Nephron (organoid): ENCODE measurements at regions not wholly inside any gene's neighbourhood (a gene's known extent, or its start where the extent isn't known, plus 50 kb on each side); places are given as distances from the start of the nearest gene placed in this dataset.
"Not testable (repeated sequence)": the region's sequence is repeated elsewhere in the genome, so short reads cannot be mapped to it uniquely, and the experiment has no call there.

ENCODE experiments used
- H3K27ac Mint-ChIP-seq, 3 experiments: 2 replicates each; pipeline ENCODE4 v1.8.0; 2020; ENCODE audit warnings: mixed read lengths in 3 of 3, mild to moderate bottlenecking in 2 of 3, moderate library complexity in 1 of 3
- H3K27me3 Mint-ChIP-seq: 2 replicates; pipeline ENCODE4 v1.8.0; 2021; ENCODE audit warnings: low read depth, mild to moderate bottlenecking, moderate library complexity, mixed read lengths
- H3K36me3 Mint-ChIP-seq: 2 replicates; pipeline ENCODE4 v1.8.0; 2020; ENCODE audit warnings: low read depth, mixed read lengths
- H3K4me1 Mint-ChIP-seq: 2 replicates; pipeline ENCODE4 v1.8.0; 2020; ENCODE audit warnings: mixed read lengths
- H3K4me3 Mint-ChIP-seq, 3 experiments: 2 replicates each; pipeline ENCODE4 v1.8.0; 2020; ENCODE audit warnings: mild to moderate bottlenecking in 3 of 3, mixed read lengths in 3 of 3, moderate library complexity in 2 of 3
- H3K9me3 Mint-ChIP-seq: 2 replicates; pipeline ENCODE4 v1.8.0; 2020; ENCODE audit warnings: mixed read lengths
- TF ChIP-seq, protein P1 (sequence below), 3 experiments: fragments of 200-600 bp; sonication (generic); IDR thresholded peaks; one replicate each; pipeline ENCODE4 v1.5.0; 2021; ENCODE audit warnings: antibody characterized with exemption in 3 of 3; ENCODE audit not compliant: unreplicated experiment in 3 of 3

DNA sequence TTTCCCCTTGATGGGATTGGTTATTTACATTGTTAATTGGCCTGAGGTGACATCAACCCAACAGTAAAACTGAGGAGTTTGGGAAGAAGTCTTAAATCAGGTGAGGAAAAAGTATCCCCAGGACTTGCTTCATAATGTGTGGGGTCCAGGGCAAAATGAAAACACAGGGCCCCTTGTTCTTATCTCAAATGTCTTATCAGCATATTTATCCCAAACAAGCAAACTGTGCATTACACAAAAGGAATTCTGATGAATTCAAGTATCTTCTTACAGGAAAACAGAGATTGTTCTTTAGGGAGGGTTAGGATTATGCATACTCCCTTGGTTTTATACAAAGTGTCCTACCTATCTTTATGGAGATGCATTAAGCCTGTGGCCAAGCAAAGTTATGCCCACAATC, 178.4 kb downstream of the SPTSSA start:
- Mint-ChIP-seq H3K27me3 (peaks cover 3% of the 10 kb centered on the region), H3K4me3 (no peak overlapping the region), H3K27ac (no peak overlapping the region), H3K4me1 (no peaks in the 10 kb centered on the region), H3K9me3 (peaks cover 24% of the 10 kb centered on the region), H3K36me3 (no peaks in the 10 kb centered on the region)
- TF ChIP-seq, protein P1, sequence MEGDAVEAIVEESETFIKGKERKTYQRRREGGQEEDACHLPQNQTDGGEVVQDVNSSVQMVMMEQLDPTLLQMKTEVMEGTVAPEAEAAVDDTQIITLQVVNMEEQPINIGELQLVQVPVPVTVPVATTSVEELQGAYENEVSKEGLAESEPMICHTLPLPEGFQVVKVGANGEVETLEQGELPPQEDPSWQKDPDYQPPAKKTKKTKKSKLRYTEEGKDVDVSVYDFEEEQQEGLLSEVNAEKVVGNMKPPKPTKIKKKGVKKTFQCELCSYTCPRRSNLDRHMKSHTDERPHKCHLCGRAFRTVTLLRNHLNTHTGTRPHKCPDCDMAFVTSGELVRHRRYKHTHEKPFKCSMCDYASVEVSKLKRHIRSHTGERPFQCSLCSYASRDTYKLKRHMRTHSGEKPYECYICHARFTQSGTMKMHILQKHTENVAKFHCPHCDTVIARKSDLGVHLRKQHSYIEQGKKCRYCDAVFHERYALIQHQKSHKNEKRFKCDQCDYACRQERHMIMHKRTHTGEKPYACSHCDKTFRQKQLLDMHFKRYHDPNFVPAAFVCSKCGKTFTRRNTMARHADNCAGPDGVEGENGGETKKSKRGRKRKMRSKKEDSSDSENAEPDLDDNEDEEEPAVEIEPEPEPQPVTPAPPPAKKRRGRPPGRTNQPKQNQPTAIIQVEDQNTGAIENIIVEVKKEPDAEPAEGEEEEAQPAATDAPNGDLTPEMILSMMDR (IDR thresholded peaks at IDR 0.05; ENCODE audit: unreplicated experiment in 3 of 3): no peak

DNA sequence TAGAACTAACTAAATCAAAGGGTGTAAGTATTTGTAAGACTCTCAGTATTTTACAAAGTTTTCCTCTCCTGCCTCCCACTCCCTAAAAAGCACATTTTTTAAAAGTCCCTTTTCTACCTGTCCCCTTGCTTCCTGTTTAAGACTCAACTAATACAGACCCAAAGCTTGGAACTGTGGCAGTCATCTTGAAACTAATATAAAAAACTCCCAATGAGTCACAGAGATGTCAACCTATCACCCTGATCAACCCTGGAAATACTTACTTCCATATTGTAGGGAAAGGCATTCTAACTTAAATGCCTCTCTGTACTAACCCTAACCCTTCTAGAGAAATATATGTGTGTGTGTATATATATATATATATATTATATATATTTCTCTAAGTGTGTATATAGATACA, 184.8 kb downstream of the SPTSSA start:
- TF ChIP-seq, protein P1 (IDR thresholded peaks at IDR 0.05; ENCODE audit: unreplicated experiment in 3 of 3): no peak
- Mint-ChIP-seq H3K4me3 (no peak overlapping the region), H3K27ac (no peak overlapping the region), H3K27me3 (no peaks in the 10 kb centered on the region), H3K9me3 (peaks cover 15% of the 10 kb centered on the region), H3K36me3 (no peaks in the 10 kb centered on the region), H3K4me1 (peaks cover 10% of the 10 kb centered on the region)

DNA sequence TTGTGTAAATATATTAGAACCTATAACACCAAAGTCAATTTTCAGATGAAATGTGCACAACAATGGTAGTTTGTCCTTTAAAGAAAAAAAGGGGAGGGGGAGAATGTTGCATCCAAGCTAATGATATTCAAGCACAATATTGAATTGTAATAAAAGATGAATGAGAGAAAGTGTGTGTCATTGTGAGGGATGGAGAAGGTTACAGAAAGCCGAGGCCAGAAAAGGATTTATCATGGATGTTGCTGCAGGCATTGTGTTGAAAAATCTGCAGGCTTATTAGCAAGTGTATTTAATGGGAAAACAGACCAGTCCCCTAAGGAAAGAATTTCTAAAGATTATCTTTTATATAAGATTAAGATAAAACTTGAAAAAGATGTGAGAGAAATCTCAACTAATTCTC, 186.5 kb downstream of the SPTSSA start:
- peak overlapping the region in 1 of 3 experiments; percentile 16 for H3K27ac Mint-ChIP-seq
- peaks cover 6% of the 10 kb centered on the region for H3K9me3 Mint-ChIP-seq
- H3K36me3 Mint-ChIP-seq: no peaks in the 10 kb centered on the region
- peaks cover 10% of the 10 kb centered on the region for H3K4me1 Mint-ChIP-seq
- H3K27me3 Mint-ChIP-seq: peaks cover 4% of the 10 kb centered on the region
- no peak overlapping the region for H3K4me3 Mint-ChIP-seq
- TF ChIP-seq, protein P1 (IDR thresholded peaks at IDR 0.05; ENCODE audit: unreplicated experiment in 3 of 3): no peak

DNA sequence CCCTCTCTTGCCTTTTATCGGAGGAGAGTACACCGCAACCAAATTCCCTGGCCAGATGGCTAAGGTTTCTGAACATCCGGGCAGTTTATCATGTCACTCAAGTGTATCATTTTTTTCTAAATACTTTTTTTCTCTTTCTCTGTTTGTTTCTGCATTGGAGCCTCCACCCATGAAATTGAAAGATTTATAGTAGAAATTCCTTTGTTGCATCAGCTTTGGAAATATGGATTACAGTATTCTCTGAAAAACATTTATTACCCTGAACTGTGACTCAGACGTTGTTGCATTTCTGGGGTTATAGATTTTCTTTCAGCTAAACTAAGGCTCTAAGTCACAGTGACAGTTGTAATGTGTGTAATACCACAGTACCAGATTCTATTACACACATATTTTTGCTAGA, 187.0 kb downstream of the SPTSSA start:
- TF ChIP-seq, protein P1 (IDR thresholded peaks at IDR 0.05; ENCODE audit: unreplicated experiment in 3 of 3): no peak
- H3K27ac Mint-ChIP-seq: peak overlapping the region in 1 of 3 experiments; percentile 61
- H3K4me1 Mint-ChIP-seq: peaks cover 10% of the 10 kb centered on the region
- H3K4me3 Mint-ChIP-seq: no peak overlapping the region
- no peaks in the 10 kb centered on the region for H3K36me3 Mint-ChIP-seq
- H3K27me3 Mint-ChIP-seq: peaks cover 8% of the 10 kb centered on the region
- peaks cover 3% of the 10 kb centered on the region for H3K9me3 Mint-ChIP-seq

DNA sequence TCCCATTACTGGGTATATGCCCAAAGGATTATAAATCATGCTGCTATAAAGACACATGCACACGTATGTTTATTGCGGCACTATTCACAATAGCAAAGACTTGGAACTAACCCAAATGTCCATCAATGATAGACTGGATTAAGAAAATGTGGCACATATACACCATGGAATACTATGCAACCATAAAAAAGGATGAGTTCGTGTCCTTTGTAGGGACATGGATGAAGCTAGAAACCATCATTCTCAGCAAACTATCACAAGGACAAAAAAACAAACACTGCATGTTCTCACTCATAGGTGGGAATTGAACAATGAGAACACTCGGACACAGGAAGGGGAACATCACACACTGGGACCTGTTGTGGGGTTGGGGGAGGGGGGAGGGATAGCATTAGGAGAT, 188.3 kb downstream of the SPTSSA start:
- H3K9me3 Mint-ChIP-seq, H3K27me3 Mint-ChIP-seq, H3K27ac Mint-ChIP-seq, H3K4me3 Mint-ChIP-seq, H3K36me3 Mint-ChIP-seq: not testable (repeated sequence)
- peaks cover 10% of the 10 kb centered on the region for H3K4me1 Mint-ChIP-seq

DNA sequence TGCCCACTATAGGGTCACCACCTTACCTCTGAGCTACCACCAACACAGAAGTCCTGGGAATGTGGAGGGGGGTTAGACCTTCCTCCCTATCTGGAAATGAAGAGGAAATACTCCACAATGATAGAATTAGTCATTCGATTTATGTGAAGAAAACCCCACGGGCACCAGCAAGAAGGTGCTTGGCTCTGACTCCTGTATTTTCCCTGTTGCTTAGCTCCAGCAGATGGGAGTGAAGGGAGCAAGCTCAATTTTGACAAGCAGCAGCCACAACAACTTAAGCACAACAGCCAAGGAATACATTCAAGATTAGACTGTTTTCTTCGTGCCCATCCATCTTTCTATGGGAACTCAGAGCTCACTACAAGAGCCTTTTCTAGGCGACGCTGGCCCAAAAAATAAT, 191.7 kb downstream of the SPTSSA start:
- H3K27me3 Mint-ChIP-seq: peaks cover 8% of the 10 kb centered on the region
- H3K36me3 Mint-ChIP-seq: no peaks in the 10 kb centered on the region
- peaks cover 4% of the 10 kb centered on the region for H3K9me3 Mint-ChIP-seq
- no peak overlapping the region for H3K4me3 Mint-ChIP-seq
- no peak overlapping the region for H3K27ac Mint-ChIP-seq
- TF ChIP-seq, protein P1 (IDR thresholded peaks at IDR 0.05; ENCODE audit: unreplicated experiment in 3 of 3): no peak
- peaks cover 8% of the 10 kb centered on the region for H3K4me1 Mint-ChIP-seq
